NCI-H748 (cell line): ENCODE measurements at regions not wholly inside any gene's neighbourhood (a gene's known extent, or its start where the extent isn't known, plus 50 kb on each side); places are given as distances from the start of the nearest gene placed in this dataset.

Experiments
- DNase-seq: peaks from one replicate; lab custom pipeline; 2025; ENCODE audit not compliant: unreplicated experiment; lab: John Stamatoyannopoulos, UW

DNA sequence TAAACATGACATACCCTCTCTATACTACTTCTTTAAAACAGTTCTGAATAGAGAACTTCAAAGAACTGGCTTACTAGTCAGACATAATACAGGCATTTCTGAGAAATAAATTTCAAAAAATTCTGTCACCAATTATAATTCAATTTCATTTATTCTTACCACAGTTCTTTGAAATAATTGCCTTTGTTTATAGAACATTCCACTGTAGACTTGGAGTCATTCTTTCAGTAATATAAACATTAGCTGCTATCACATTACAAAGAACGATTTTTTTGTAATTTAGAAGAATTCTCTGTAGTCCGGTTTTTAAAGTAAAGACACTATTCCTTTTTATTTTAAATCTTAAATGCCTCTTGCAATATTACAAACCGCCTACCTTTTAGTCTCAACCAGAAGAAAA is 146.4 kb upstream of the COL11A1 start:
- DNase-seq, result no peak

DNA sequence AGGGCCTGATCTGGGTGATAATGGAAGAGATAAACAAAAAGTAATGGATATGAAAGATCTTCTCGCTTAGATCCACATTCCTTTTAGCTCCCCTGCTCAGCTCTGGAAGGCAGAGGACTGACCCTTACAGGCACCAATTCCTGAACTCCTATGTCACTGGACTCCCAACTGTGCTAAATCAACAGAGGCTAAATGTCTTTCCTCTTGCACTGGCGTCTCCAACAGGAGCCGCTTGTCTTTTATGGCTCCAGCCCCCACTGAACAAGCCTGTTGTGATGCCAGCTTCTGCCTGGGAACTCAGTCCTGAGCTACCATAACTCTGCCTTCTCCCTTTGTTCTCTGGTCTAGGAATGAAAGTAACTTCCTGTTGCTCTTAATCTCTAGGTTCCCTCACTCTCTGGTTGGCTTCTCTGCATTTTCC is 142.1 kb upstream of the COL11A1 start:
- DNase-seq, result no peak

- DNase-seq, result no peak
Measured at GRCh38 chr1:103248417-103249102, 140.2 kb upstream of the COL11A1 start.

GRCh38 chr1:103247517-103247916 is 139.2 kb upstream of the COL11A1 start:
- DNase-seq, result no peak

- DNase-seq, result no peak
Measured at GRCh38 chr1:103243481-103243880, 135.2 kb upstream of the COL11A1 start.

DNA sequence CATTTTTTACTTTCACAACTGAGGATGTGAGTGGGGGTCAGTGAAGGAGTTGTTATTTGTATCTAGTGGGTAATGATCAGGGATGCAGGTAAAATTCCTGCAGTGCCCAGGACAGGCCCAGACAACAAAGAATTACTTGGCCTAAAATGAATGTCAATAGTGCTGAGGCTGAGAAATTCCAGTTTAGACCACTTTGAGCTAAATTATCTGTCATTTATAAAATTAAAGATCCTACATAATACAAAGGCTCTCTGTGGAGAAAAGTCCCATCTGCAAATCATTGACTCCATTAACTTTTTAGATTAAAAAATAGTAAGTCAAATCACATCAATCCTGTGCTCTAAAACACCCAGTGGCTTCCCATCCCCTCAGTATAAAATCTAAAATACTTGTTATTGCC is 130.7 kb upstream of the COL11A1 start:
- no peak for DNase-seq

GRCh38 chr1:103230061-103230460 is 121.7 kb upstream of the COL11A1 start:
- no peak for DNase-seq

DNA sequence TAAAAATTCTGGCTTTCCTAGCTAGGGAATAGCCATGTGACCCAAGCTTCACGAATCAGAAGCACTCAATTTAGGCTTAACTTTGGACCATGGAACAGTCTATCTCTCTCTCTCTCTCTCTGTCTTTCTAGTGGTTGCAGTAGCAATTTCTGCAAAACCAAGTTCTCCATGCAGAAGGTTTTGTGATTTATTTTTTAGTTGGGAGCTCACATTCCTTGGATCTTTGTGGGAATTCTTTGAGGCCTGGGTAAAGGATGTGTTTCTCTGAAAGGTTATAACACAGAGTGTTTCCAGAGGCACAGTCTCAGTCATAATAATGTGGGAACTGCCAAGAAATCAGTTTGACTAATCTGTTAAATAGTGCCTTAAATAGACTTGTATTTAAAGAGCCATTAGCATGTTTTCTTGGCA is 112.3 kb upstream of the COL11A1 start:
- no peak for DNase-seq

GRCh38 chr1:103218821-103219220 is 110.5 kb upstream of the COL11A1 start:
- DNase-seq, result no peak

- no peak for DNase-seq
Measured at GRCh38 chr1:103218369-103218768, 110.0 kb upstream of the COL11A1 start.

- no peak for DNase-seq
Measured at GRCh38 chr1:103211073-103211472, 102.8 kb upstream of the COL11A1 start.

DNA sequence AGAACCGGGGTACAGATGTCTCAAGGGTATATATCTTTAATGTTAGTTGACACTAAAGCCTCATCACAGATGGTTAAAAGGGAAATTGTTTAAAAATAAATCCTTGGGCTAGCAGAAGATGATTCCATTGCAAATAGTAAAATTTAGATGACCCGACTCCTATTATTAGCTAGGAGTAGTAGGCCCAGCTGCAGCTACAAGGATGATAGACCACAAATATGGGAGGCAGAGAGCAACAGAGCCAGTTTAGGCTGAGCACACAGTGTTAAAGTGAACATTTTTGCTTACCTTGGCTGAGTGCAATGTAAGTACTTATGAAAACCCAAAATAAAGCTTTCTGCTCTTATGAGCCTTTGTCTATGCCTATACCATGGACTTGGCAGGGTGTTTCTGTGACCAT is 100.5 kb upstream of the COL11A1 start:
- no peak for DNase-seq

DNA sequence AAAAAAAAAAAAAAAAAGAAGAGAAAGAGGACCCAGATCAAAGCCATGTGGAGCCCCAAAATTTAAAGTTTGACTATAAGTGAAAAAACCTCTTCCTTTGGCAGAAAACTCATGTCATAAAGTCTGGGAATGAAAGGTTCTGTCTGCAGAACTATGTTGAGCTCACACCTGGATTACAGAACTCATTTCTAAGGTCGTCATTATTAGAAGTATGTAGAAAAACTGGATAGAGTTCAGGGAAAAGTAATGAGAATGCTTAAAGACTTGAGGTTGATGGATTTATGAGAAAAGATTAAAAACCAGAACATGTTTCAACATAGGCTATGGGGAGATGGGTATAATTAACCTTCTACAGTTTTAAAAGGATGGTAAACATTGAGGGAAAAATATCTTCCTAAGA is 90.7 kb upstream of the COL11A1 start:
- no peak for DNase-seq

- DNase-seq, result no peak
Measured at GRCh38 chr1:103198076-103198475, 89.8 kb upstream of the COL11A1 start.

GRCh38 chr1:103197216-103197615 is 88.9 kb upstream of the COL11A1 start:
- DNase-seq, result no peak

DNA sequence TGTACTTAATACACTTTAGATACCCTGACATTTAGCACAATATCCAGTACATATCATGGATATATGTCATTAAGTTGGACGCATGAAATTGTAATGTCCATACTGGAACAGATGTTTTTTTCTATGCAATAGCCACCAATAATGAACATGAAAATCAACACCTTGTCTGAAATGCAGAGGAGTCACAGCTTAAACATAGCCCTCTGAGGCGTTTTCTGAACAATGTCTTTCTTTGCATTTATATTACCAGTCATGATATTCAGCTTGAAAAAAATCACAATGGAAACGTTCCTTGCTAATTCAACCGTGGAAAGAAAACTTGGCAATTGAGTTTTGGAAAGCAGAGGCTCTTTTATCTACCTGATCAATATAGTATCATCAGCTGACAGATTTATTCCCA is 86.7 kb upstream of the COL11A1 start:
- DNase-seq, result no peak

GRCh38 chr1:103194060-103194459 is 85.7 kb upstream of the COL11A1 start:
- DNase-seq, result no peak

GRCh38 chr1:103191327-103191726 is 83.0 kb upstream of the COL11A1 start:
- no peak for DNase-seq

DNA sequence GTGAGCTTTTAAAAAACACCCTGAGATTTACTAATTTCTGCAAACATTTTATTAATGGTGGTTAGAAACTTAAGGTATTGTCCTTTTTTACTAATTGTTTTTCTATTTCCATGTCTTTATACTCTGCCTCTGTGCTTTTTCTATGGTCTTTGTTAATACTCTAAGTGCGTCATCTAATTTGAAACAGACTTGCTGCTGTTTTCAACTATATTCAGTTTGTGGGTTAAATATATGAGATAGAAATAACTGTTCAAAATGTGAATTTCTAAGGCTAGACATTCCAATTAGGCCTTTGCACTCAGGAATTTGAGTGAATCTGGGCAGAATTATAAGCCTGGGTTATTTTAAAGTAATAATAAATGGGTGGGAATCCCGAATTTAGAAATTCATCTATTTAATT is 82.4 kb upstream of the COL11A1 start:
- DNase-seq, result no peak

DNA sequence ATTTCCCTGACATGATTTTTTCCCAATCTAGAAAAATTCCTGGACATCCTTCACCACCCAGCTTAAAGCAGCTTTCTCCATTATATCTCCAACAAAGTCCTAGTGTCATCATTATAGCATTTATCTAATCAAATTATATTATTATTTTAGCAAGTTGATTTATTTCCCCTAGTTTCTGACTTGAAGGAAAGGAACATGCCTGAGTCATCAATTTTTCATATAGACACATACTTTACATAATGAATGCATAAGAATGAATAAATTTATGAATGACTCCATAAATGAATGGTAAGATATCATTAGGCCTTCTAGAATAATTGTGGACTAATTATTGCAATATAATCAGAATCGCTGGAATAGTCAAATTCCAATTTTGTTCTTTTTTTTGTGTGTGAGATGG is 79.4 kb upstream of the COL11A1 start:
- no peak for DNase-seq

- no peak for DNase-seq
Measured at GRCh38 chr1:103180660-103181059, 72.3 kb upstream of the COL11A1 start.

GRCh38 chr1:103177108-103177775 is 68.9 kb upstream of the COL11A1 start:
- no peak for DNase-seq

- no peak for DNase-seq
Measured at GRCh38 chr1:103171041-103171590, 62.8 kb upstream of the COL11A1 start.
